ENCODE measurements at regions not wholly inside any gene's neighbourhood (a gene's known extent, or its start where the extent isn't known, plus 50 kb on each side); places are given as distances from the start of the nearest gene placed in this dataset.

- TF ChIP-seq, protein P1, sequence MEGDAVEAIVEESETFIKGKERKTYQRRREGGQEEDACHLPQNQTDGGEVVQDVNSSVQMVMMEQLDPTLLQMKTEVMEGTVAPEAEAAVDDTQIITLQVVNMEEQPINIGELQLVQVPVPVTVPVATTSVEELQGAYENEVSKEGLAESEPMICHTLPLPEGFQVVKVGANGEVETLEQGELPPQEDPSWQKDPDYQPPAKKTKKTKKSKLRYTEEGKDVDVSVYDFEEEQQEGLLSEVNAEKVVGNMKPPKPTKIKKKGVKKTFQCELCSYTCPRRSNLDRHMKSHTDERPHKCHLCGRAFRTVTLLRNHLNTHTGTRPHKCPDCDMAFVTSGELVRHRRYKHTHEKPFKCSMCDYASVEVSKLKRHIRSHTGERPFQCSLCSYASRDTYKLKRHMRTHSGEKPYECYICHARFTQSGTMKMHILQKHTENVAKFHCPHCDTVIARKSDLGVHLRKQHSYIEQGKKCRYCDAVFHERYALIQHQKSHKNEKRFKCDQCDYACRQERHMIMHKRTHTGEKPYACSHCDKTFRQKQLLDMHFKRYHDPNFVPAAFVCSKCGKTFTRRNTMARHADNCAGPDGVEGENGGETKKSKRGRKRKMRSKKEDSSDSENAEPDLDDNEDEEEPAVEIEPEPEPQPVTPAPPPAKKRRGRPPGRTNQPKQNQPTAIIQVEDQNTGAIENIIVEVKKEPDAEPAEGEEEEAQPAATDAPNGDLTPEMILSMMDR (optimal IDR thresholded peaks at IDR 0.05 in 1 of 3, IDR thresholded peaks at IDR 0.05 in 1 of 3, conservative IDR thresholded peaks at IDR 0.05 in 1 of 3; ENCODE audit: extremely low read depth in 1 of 3, insufficient read depth in 2 of 3, low read length in 3 of 3) = no peak
- TF ChIP-seq EZH2 (IDR thresholded peaks at IDR 0.05; ENCODE audit: low read length) = no peak
- DNase-seq (ENCODE audit: low read depth, low spot score) (no peak), FAIRE-seq (peak; percentile 48)
- peak overlapping the region; percentile 9 for H2AFZ ChIP-seq (ENCODE audit: control insufficient read depth, low read length)
- no peaks in the 10 kb centered on the region for H3K9me1 ChIP-seq (ENCODE audit: control insufficient read depth, extremely low read depth, insufficient read depth, low read length)
- no peaks in the 10 kb centered on the region for H3K9me3 ChIP-seq (ENCODE audit: control insufficient read depth, low read depth, low read length)
- H3K9ac ChIP-seq (ENCODE audit: control insufficient read depth, extremely low read depth, insufficient read depth, low read length) = no peak overlapping the region
- no peak overlapping the region for H3K4me2 ChIP-seq (ENCODE audit: control insufficient read depth, extremely low read depth, insufficient read depth, low read depth, low read length)
- peaks cover 13% of the 10 kb centered on the region for H3K4me1 ChIP-seq (ENCODE audit: control insufficient read depth, extremely low read depth, insufficient read depth, low read length)
- dilution Hi-C loops (cut with MboI; ENCODE audit: extremely low pct_ligation_motif_present, low sequenced_read_pairs) = no loop called here
- H3K36me3 ChIP-seq (ENCODE audit: control insufficient read depth in 2 of 2, extremely low read depth in 1 of 2, insufficient read depth in 2 of 2, low read length in 2 of 2) = no peaks in the 10 kb centered on the region
- H3K79me2 ChIP-seq (ENCODE audit: control insufficient read depth, insufficient read depth, low read length) = no peaks in the 10 kb centered on the region
- no peaks in the 10 kb centered on the region for H4K20me1 ChIP-seq (ENCODE audit: control insufficient read depth, extremely low read depth, insufficient read depth, low read length)
- no peaks in the 10 kb centered on the region for H3K27me3 ChIP-seq (ENCODE audit: control insufficient read depth, extremely low read depth, insufficient read depth, low read length)
- no peak overlapping the region for H3K4me3 ChIP-seq (ENCODE audit: control insufficient read depth in 2 of 3, extremely low read depth in 1 of 3, insufficient read depth in 2 of 3, low read depth in 1 of 3, low read length in 3 of 3)
- H3K27ac ChIP-seq (ENCODE audit: control insufficient read depth, insufficient read depth, low read length) = no peak overlapping the region
Observed at GRCh38 chr6:138017166-138017757, 90.0 kb downstream of the PERP start.

DNA sequence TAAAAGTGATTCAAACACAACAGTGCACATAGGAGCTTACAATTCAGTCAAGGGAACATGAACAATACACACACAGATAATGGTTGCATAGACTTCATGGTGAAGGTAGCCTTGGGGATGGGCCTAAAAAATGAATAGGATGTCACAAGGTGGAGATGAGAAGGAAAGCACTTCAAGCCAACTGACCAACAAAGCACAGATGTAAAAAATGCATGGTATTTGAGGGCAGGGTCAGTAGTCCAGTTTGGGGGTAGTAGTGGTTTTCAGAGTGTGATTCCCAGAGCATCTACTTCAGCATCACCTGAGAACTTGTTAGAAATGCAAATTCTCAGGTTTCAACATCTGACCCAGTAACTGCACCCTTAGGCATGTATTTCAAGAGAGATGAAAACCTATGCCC, 88.9 kb downstream of the PERP start:
- H3K4me1 ChIP-seq (ENCODE audit: control insufficient read depth, extremely low read depth, insufficient read depth, low read length) = peaks cover 13% of the 10 kb centered on the region
- H3K27ac ChIP-seq (ENCODE audit: control insufficient read depth, insufficient read depth, low read length) = no peak overlapping the region
- no peak for FAIRE-seq

More for the DNA sequence above, 88.9 kb downstream of the PERP start:
- Histone ChIP-seq H3K36me3 (ENCODE audit: control insufficient read depth in 2 of 2, extremely low read depth in 1 of 2, insufficient read depth in 2 of 2, low read length in 2 of 2) (no peaks in the 10 kb centered on the region), H2AFZ (ENCODE audit: control insufficient read depth, low read length) (no peak overlapping the region), H3K9ac (ENCODE audit: control insufficient read depth, extremely low read depth, insufficient read depth, low read length) (no peak overlapping the region), H3K79me2 (ENCODE audit: control insufficient read depth, insufficient read depth, low read length) (no peaks in the 10 kb centered on the region), H3K4me3 (ENCODE audit: control insufficient read depth in 2 of 3, extremely low read depth in 1 of 3, insufficient read depth in 2 of 3, low read depth in 1 of 3, low read length in 3 of 3) (no peak overlapping the region), H3K9me3 (ENCODE audit: control insufficient read depth, low read depth, low read length) (no peaks in the 10 kb centered on the region), H4K20me1 (ENCODE audit: control insufficient read depth, extremely low read depth, insufficient read depth, low read length) (no peaks in the 10 kb centered on the region), H3K9me1 (ENCODE audit: control insufficient read depth, extremely low read depth, insufficient read depth, low read length) (no peaks in the 10 kb centered on the region), H3K4me2 (ENCODE audit: control insufficient read depth, extremely low read depth, insufficient read depth, low read depth, low read length) (no peak overlapping the region), H3K27me3 (ENCODE audit: control insufficient read depth, extremely low read depth, insufficient read depth, low read length) (no peaks in the 10 kb centered on the region)
- DNase-seq (ENCODE audit: low read depth, low spot score) = no peak
- dilution Hi-C loops (cut with MboI; ENCODE audit: extremely low pct_ligation_motif_present, low sequenced_read_pairs) = no loop called here
- TF ChIP-seq EZH2 (IDR thresholded peaks at IDR 0.05; ENCODE audit: low read length) = no peak
- TF ChIP-seq, protein P1 (optimal IDR thresholded peaks at IDR 0.05 in 1 of 3, IDR thresholded peaks at IDR 0.05 in 1 of 3, conservative IDR thresholded peaks at IDR 0.05 in 1 of 3; ENCODE audit: extremely low read depth in 1 of 3, insufficient read depth in 2 of 3, low read length in 3 of 3) = no peak
